ENCODE measurements at regions not wholly inside any gene's neighbourhood (a gene's known extent, or its start where the extent isn't known, plus 50 kb on each side); places are given as distances from the start of the nearest gene placed in this dataset.
"Not testable (repeated sequence)": the region's sequence is repeated elsewhere in the genome, so short reads cannot be mapped to it uniquely, and the experiment has no call there.

DNA sequence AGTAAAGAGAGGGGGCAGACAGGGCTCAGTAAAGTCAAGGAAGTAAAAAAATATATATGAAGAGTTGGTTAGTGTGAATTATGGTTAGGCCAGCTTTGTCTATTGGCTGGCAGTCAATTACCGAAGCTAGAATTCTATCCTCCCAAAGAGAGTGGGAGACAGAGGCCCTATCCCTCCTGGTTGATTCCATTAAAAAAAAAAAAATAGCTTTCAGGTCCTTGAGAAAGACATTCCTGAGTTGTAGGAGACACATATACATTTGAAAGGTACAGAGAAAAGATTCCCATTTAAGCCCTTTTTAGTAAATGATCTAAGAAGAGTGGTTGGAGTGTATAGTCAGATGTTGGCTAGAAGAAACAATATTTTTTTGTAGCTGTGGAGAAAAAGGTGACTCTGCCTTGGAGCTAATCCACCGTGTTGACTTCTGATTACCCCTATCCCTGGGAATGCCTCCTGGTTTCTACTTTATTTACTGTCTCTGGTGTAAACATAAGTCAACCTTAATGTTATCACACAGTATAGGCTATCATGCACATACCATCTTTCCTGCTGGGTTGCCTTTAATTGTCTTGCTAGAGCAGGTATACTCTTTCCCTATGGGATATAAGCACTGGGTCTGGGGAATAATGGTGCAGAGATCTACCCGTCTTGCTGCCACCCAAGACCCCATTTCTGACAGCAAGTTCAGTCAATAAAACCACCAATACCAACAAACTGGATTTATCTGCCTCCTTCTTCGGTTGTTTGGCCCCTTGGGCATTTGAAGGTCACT is 859.9 kb upstream of the ATXN7L3B start:
- no peak overlapping the region for H3K27ac Mint-ChIP-seq

DNA sequence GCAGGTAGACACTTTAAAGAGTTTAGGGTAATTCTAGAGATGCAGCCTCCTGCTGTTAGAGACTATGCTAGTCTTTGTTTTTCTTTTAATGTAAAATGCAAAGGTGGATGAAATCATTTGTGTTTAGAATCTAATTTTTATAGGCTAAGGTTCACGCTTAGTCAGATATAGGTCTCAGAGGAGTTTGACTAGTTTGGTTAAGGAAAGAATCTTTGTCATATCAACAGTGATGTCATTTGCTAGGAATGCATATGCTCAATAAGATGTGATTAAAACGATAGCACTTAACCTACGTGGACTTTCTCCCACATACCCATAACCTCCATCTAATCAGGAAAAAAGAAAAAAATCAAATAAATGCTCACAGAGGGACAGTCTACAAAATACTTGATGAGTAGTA is 859.3 kb upstream of the ATXN7L3B start:
- Mint-ChIP-seq H3K4me3 (no peak overlapping the region), H3K27me3 (ENCODE audit: low read depth) (no peaks in the 10 kb centered on the region), H3K36me3 (no peaks in the 10 kb centered on the region), H3K4me1 (no peaks in the 10 kb centered on the region), H3K9me3 (no peaks in the 10 kb centered on the region), H3K27ac (no peak overlapping the region)
- TF ChIP-seq, protein P1, sequence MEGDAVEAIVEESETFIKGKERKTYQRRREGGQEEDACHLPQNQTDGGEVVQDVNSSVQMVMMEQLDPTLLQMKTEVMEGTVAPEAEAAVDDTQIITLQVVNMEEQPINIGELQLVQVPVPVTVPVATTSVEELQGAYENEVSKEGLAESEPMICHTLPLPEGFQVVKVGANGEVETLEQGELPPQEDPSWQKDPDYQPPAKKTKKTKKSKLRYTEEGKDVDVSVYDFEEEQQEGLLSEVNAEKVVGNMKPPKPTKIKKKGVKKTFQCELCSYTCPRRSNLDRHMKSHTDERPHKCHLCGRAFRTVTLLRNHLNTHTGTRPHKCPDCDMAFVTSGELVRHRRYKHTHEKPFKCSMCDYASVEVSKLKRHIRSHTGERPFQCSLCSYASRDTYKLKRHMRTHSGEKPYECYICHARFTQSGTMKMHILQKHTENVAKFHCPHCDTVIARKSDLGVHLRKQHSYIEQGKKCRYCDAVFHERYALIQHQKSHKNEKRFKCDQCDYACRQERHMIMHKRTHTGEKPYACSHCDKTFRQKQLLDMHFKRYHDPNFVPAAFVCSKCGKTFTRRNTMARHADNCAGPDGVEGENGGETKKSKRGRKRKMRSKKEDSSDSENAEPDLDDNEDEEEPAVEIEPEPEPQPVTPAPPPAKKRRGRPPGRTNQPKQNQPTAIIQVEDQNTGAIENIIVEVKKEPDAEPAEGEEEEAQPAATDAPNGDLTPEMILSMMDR (IDR thresholded peaks at IDR 0.05; ENCODE audit: unreplicated experiment), result no peak
- no peak for DNase-seq (ENCODE audit: low spot score in 2 of 2, unreplicated experiment in 2 of 2)

More for the DNA sequence above, 859.9 kb upstream of the ATXN7L3B start:
- no peaks in the 10 kb centered on the region for H3K9me3 Mint-ChIP-seq
- no peaks in the 10 kb centered on the region for H3K27me3 Mint-ChIP-seq (ENCODE audit: low read depth)
- H3K4me1 Mint-ChIP-seq, result no peaks in the 10 kb centered on the region
- H3K4me3 Mint-ChIP-seq, result no peak overlapping the region
- no peaks in the 10 kb centered on the region for H3K36me3 Mint-ChIP-seq
- TF ChIP-seq, protein P1 (IDR thresholded peaks at IDR 0.05; ENCODE audit: unreplicated experiment), result no peak
- DNase-seq (ENCODE audit: low spot score in 2 of 2, unreplicated experiment in 2 of 2), result no peak

DNA sequence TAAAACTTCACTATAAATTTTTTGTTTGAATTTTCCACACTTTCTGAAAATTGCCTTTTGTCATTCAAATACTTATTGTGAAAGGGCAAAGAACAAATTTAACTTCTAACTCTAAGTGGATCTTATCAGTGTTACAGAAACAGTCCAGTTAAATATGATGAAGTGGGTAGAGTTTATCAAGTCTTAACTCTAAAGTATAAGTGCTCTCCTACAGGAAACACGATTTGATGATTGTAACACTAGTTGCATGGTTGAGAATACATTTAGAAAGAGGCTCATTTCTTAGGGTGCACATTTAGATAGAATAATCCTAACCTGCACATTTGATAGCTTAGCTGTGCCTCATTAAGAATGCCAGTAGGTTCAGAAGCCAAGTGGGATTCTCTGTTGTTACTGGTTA is 838.3 kb upstream of the ATXN7L3B start:
- H3K4me1 Mint-ChIP-seq, result no peaks in the 10 kb centered on the region

DNA sequence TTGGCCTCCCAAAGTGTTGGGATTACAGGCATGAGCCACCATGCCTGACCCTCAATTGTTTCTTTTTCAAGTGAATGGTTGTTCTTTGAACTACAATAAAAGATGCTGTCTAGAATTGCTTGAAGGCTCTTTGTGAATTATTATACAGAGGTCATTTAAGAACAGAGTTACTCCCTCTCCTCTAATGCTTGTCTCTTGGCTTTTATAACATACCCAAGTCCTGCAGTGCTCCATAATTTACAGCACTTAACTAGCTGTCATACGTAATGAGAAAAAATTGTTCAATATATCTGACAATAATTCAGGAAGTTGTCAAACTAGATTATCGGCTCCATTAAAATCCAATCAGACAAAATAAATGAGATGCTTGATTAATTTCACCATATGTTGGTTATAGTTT is 823.0 kb upstream of the ATXN7L3B start:
- Mint-ChIP-seq H3K27me3 (ENCODE audit: low read depth) (no peaks in the 10 kb centered on the region), H3K36me3 (peaks cover 3% of the 10 kb centered on the region), H3K4me1 (no peaks in the 10 kb centered on the region), H3K4me3 (no peak overlapping the region), H3K27ac (no peak overlapping the region), H3K9me3 (peaks cover 13% of the 10 kb centered on the region)
- no peak for DNase-seq (ENCODE audit: low spot score in 2 of 2, unreplicated experiment in 2 of 2)
- TF ChIP-seq, protein P1 (IDR thresholded peaks at IDR 0.05; ENCODE audit: unreplicated experiment), result no peak

More for the DNA sequence above, 838.3 kb upstream of the ATXN7L3B start:
- Mint-ChIP-seq H3K9me3 (peaks cover 14% of the 10 kb centered on the region), H3K36me3 (no peaks in the 10 kb centered on the region), H3K27me3 (ENCODE audit: low read depth) (no peaks in the 10 kb centered on the region), H3K4me3 (no peak overlapping the region), H3K27ac (no peak overlapping the region)
- no peak for DNase-seq (ENCODE audit: low spot score in 2 of 2, unreplicated experiment in 2 of 2)
- TF ChIP-seq, protein P1 (IDR thresholded peaks at IDR 0.05; ENCODE audit: unreplicated experiment), result no peak

DNA sequence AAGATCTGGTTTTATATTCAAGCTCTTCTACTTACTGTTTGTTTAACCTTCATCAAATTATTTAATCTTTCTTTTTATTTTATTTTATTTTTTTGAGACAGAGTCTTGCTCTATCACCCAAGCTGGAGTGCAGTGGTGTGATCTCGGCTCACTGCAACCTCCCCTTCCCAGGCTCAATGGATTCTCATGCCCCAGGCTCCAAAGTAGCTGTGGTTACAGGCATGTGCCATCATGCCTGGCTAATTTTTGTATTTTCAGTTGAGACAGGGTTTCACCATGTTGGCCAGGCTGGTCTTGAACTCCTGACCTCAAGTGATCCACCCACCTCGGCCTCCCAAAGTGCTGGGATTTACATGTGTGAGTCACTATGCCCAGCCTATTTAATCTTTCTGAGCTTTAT is 821.5 kb upstream of the ATXN7L3B start:
- H3K9me3 Mint-ChIP-seq; H3K27ac Mint-ChIP-seq; H3K36me3 Mint-ChIP-seq; H3K4me3 Mint-ChIP-seq; DNase-seq (ENCODE audit: low spot score in 2 of 2, unreplicated experiment in 2 of 2); H3K4me1 Mint-ChIP-seq; H3K27me3 Mint-ChIP-seq (ENCODE audit: low read depth): not testable (repeated sequence)

DNA sequence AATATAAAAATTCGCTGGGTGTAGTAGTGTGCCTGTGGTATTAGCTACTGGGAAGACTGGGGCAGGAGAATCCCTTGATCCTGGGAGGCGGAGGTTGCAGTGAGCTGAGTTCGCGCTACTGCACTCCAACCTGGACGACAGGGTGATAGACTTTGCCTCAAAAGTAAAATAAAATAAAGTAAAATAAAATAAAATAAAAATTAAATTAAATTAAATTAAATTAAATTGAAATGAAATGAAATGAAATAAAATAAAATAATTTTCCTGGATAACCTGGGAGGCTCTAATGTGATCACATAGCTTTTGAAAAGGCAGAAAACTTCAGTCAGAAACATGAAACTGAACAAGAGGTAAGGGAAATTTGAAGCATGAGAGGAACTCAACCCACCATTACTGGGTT is 818.4 kb upstream of the ATXN7L3B start:
- no peaks in the 10 kb centered on the region for H3K27me3 Mint-ChIP-seq (ENCODE audit: low read depth)
- H3K4me1 Mint-ChIP-seq, result no peaks in the 10 kb centered on the region
- no peak overlapping the region for H3K4me3 Mint-ChIP-seq
- H3K27ac Mint-ChIP-seq, result no peak overlapping the region
- no peaks in the 10 kb centered on the region for H3K36me3 Mint-ChIP-seq
- no peak for DNase-seq (ENCODE audit: low spot score in 2 of 2, unreplicated experiment in 2 of 2)
- TF ChIP-seq, protein P1 (IDR thresholded peaks at IDR 0.05; ENCODE audit: unreplicated experiment), result no peak
- no peaks in the 10 kb centered on the region for H3K9me3 Mint-ChIP-seq

Data from mesothelial cell of epicardium (in vitro differentiated cells).